ENCODE measurements at regions not wholly inside any gene's neighbourhood (a gene's known extent, or its start where the extent isn't known, plus 50 kb on each side); places are given as distances from the start of the nearest gene placed in this dataset.

DNA sequence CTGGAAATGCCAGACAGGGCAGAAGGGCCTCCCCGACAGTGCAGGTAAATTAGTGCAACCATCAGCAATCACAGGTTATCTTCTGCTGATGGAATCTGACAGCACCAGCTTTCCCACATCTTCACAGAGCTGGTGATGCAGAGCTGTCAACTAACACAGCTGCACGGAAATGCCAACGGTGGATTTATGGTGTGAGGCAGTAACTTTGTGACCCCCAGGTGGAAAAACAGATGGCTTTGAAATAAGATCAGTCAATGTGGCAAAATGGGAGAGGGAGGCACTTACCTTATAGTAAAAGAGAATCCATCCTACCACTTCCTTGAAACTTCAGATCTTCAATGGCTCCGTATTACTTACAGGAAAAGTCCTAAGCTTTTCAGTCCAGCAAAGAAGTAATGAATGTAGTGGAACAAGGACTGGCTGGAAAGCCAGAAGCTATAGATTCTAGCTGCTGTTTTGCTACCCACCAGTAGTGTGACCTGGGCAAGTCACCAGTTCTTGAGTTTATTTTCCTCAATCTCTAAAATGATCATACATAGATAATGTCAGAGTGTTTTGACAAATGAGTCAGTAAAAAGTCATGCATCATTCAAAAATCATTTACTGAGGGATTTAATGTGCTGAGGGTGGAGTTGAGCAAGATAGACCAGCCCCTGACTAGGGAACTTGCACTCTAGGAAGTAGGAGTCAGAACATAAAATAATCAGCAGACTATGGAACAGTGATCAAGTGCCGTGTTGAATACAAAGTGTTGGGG is 245.7 kb upstream of the JUN start:
- peak; percentile 80 for DNase-seq

DNA sequence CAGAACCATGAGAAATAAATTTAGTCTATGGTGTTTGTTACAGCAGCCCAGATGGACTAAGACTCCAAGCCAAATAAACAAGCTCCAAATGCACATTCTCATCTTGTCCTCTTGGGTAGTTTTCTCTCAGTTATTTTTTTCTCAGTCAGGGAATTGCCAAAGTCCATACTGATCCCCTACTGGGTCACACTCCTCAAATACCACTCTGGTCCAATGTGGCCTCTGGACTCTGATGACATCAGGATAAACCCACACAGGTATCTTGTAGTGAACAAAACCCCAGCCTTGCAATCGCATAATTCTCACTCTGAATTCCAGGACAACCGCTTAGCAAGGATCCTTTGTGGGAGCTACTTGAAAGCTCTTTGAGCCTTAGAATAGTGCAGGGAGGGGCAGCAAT is 248.4 kb upstream of the JUN start:
- no peak for DNase-seq

GRCh38 chr1:59033761-59034160 is 249.9 kb upstream of the JUN start:
- DNase-seq, result no peak

- DNase-seq, result no peak
Observed at GRCh38 chr1:59034925-59035324, 251.1 kb upstream of the JUN start.

- no peak for DNase-seq
Observed at GRCh38 chr1:59039551-59039950, 255.7 kb upstream of the JUN start.

DNA sequence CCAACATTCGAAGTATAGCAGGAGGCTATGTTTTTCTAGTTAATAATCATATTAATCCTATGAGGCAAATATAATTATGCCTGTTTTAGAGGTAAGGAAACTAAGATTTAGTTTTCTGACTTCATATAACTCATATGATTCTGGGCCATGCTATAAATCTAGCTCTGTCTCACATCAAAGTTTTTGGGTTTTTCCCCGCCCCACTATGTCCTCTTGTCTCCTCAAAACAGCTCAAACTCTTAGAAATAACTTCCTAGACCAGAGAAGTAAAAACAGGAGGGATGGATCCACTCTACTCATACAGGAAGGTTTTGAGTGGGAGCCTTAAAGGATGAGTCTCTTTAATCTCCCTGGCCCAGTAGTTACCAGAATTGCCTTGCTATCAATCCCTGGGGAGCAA is 256.4 kb upstream of the FGGY start:
- no peak for DNase-seq

- peak; percentile 64 for DNase-seq
Observed at GRCh38 chr1:59041646-59042277, 255.1 kb upstream of the FGGY start.

DNA sequence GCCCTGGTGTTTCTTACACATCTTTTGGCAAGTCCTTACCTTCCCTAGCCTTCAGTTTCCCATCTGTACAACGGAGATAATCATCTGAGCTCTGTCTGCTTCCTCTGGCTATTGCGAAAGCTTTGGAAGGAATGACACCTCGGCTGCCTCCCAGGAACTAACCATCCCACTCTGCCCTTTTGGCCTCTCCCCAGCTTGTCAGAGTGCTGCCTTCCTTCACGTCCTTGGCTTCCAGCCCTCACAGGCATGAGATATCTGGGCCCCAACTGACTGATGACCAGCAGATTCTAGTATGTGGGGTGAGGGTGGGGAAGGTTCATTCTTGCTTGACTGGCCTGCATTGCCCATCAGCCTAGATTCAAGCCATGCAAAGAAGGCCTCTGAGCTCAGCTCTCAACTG is 253.1 kb upstream of the FGGY start:
- peak; percentile 79 for DNase-seq

GRCh38 chr1:59044535-59045121 is 252.3 kb upstream of the FGGY start:
- DNase-seq, result no peak

DNA sequence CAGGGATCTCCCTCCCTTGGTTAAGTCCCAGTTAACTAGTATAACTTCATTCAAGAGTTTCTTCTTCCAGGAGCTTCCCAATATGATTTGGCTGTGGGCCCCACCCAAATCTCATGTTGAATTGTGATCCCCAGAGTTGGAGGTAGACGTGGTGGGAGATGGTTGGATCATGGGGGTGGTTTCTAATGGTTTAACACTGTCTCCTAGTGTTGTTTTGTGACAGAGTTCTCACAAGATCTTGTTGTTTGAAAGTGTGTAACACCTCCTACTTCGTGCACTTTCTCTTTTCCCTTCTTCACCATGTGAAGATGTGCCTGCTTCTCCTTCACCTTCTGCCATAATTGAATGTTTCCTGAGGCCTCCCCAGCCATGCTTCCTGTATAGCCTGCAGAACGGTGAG is 251.8 kb upstream of the FGGY start:
- DNase-seq, result no peak

DNA sequence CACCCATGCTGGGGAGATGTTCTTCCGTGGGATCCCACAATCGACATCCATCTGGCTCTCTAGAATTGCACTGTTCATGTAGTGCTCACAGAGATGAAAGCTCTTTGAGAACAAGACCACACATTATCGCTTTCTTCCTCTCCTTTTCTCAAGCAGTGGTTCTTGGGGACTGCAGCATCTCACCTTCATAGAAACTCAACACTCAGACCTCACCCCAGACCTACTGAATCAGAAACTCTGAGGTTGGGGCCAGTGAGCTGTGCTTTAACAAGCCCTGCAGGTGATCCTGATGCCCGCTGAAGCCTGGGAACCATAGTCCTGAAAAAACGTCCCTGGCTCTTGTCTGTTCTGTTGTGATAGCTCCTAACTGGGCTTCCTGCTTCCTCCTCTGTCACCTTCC is 251.3 kb upstream of the FGGY start:
- no peak for DNase-seq

DNA sequence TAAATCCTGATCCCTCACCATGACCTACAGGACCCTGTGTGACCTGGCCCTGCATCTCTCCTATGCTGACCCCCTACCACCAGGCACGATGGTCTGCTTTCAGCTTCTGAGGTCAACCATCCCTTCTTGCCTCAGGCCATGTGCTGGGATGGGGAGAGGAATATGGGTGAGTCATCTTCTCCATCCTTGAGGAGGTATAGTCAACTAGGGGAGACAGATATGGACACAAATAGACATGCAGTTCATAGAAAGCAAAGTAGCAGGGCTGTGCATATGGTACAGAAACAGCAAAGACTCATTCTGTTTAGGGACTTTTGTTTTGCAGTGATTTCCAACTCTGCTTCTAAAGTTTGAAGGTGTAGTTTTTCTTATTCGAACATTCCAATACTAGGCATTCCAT is 250.8 kb upstream of the FGGY start:
- no peak for DNase-seq

DNA sequence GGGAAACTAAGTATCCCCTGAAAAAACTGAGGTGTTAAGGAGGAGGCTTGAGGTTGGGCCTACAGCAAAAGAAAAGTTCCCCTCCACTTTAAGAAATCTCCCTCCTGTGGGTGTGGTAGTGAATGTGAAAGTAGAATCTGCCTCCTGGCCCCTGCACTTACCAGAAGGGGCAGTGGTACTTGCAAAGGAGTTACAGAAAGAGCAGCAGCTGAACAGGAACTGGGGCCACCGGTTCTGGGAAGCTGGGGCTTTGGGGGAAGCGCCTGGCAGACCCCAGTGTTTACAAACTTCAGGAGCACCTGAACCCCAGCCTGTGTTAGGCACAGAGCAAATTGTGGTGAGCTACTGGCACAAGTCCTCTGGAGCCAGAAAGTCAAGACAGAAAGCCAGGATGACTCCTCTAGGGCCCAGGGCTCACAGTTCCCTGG is 250.2 kb upstream of the FGGY start:
- peak; percentile 70 for DNase-seq

GRCh38 chr1:59051007-59051406 is 245.9 kb upstream of the FGGY start:
- no peak for DNase-seq

DNA sequence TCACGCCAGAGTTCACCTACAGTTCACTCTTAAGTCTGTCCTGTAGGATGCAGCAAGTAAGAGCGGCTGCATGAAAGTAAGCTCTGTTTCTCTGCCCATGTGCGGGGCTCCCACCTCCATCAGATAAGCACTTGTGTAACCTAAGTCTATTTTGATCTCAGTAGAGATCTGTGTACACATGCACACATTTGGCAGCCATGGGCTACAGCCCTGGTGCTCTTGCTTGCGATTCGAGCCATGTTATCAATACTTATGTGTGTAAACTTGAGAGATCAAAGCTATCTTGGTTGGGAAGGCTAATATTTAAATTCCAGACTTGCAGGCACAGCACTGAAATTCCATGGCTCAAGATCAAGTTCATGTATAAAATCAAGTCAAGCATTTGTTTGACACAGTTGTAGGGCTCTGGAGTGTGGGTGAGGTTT is 244.7 kb upstream of the FGGY start:
- DNase-seq, result no peak

DNA sequence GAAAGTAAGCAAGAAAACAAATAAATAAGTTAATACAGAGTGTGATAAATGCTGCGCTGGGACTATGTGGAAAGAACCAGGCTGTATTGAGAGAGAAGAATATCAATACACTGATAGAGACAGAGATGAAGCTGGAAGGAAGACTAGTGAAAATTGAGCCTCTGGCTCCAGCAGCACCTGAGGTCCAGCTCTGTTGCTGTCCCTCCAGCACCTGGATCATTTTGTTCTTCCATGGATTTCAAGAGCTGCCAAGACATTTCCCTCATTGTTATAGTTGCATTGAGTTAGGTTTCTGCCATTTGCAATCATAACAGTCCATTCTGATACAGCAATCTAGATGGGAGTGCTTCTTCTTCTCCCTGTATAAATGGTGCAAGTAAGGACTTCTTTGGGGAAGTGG is 242.7 kb upstream of the FGGY start:
- DNase-seq, result no peak

DNA sequence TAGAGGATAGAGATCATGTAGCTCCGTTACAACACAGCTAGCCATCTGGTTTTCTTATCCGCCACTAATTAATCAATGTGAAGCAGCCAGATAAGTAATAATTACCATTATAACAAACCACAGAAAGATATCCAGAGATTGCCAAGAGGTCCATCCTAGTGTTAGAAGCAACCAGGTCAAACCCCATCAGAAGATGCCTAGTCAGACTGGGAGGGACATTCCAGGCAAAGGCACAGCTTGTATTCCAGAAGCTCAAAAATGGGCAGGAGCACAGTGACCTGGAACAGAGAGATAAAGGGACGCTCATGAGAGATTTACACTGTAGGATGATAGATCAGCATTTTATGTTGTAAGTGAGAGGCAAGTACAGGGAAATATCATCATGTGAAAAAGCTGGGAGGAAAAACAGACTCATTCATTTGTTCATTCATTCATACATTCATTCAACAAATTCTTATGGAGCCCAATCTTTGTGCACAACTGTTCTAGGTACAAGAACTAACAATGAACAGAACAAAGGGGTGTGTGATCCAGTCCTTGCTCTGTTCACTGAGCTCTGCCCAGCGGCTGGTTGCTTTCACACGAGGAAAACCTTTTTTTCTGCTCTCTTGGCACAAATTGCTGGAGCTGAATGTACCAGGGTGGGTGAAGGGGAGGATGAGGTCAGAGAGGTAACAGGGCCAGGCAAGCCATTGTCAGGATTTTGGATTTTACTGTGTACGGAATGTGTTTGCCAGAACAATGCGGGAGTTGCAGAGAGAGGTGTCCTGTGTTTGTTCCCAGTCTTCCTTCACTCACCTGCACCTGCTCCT is 240.8 kb upstream of the FGGY start:
- DNase-seq, result no peak

- no peak for DNase-seq
Observed at GRCh38 chr1:59057211-59057694, 239.6 kb upstream of the FGGY start.

DNA sequence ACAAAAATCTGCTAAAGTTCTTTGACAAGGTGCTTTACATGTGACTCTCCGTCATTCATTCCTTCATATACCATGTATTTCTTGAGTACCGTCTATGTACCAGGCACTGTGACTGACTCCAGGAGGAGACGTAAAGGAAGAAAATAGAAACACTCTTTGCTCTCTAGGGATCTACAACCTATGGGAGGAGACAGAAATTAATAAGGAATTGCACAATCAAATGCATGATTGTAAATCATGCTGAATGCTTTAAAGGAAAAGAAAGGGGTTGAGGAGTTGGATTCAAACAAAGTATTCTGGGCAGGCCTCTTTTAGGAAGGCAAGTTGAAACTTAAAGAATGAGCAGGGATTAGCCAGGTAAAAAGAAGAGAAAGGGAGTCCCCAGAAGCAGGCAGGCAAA is 239.1 kb upstream of the FGGY start:
- no peak for DNase-seq

GRCh38 chr1:59058665-59059439 is 238.0 kb upstream of the FGGY start:
- no peak for DNase-seq

GRCh38 chr1:59061876-59062275 is 235.0 kb upstream of the FGGY start:
- DNase-seq, result peak; percentile 57

GRCh38 chr1:59062743-59063142 is 234.2 kb upstream of the FGGY start:
- no peak for DNase-seq

DNA sequence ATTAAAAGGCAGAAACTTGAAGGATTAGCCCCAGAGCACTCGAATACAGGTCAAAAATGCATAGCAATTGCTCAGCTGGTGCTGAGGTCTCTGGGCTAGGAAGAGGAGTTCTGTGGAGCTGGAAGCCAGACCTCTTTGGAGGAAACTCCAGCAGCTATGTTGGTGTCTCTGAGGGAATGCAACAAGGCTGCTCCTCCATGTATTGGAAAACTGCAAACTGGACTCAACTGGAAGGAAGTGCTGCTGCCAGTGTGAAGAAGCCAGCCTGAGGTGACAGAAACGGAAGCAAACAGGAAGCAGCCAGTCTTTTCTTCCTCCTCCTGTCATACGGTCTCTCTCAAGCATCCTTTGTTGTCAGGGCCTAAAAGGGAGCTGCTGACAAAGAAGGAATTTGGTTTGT is 233.4 kb upstream of the FGGY start:
- DNase-seq, result no peak
